ENCODE measurements at regions not wholly inside any gene's neighbourhood (a gene's known extent, or its start where the extent isn't known, plus 50 kb on each side); places are given as distances from the start of the nearest gene placed in this dataset.
A peak's percentile ranks its signal among the peaks of the same experiment; 100 is the strongest.
"Not testable (repeated sequence)": the region's sequence is repeated elsewhere in the genome, so short reads cannot be mapped to it uniquely, and the experiment has no call there.

GRCh38 chr4:60455380-60455779, 744.7 kb upstream of the ADGRL3 start:
- Mint-ChIP-seq H3K4me1 (ENCODE audit: low read depth, unreplicated experiment) (no peaks in the 10 kb centered on the region), H3K9me3 (ENCODE audit: unreplicated experiment) (no peaks in the 10 kb centered on the region), H3K27ac (ENCODE audit: unreplicated experiment) (no peak overlapping the region), H3K4me3 (ENCODE audit: unreplicated experiment) (no peak overlapping the region), H3K36me3 (ENCODE audit: unreplicated experiment) (no peaks in the 10 kb centered on the region), H3K27me3 (ENCODE audit: unreplicated experiment) (no peaks in the 10 kb centered on the region)
- DNase-seq, result no peak
- TF ChIP-seq CTCF (IDR thresholded peaks at IDR 0.05; ENCODE audit: partially characterized antibody, unreplicated experiment), result no peak

- Mint-ChIP-seq H3K27me3 (ENCODE audit: unreplicated experiment) (no peaks in the 10 kb centered on the region), H3K9me3 (ENCODE audit: unreplicated experiment) (no peaks in the 10 kb centered on the region), H3K36me3 (ENCODE audit: unreplicated experiment) (peaks cover 15% of the 10 kb centered on the region), H3K4me3 (ENCODE audit: unreplicated experiment) (no peak overlapping the region), H3K4me1 (ENCODE audit: low read depth, unreplicated experiment) (no peaks in the 10 kb centered on the region), H3K27ac (ENCODE audit: unreplicated experiment) (no peak overlapping the region)
- no peak for DNase-seq
- TF ChIP-seq CTCF (IDR thresholded peaks at IDR 0.05; ENCODE audit: partially characterized antibody, unreplicated experiment), result no peak
Measured at GRCh38 chr4:60461551-60461950, 738.6 kb upstream of the ADGRL3 start.

GRCh38 chr4:60463857-60464502, 736.1 kb upstream of the ADGRL3 start:
- H3K9me3 Mint-ChIP-seq (ENCODE audit: unreplicated experiment), result no peaks in the 10 kb centered on the region
- no peak for DNase-seq
- H3K27me3 Mint-ChIP-seq (ENCODE audit: unreplicated experiment), result no peaks in the 10 kb centered on the region
- H3K4me1 Mint-ChIP-seq (ENCODE audit: low read depth, unreplicated experiment), result no peaks in the 10 kb centered on the region
- H3K27ac Mint-ChIP-seq (ENCODE audit: unreplicated experiment), result no peak overlapping the region
- TF ChIP-seq CTCF (IDR thresholded peaks at IDR 0.05; ENCODE audit: partially characterized antibody, unreplicated experiment), result peak; percentile 28
- no peak overlapping the region for H3K4me3 Mint-ChIP-seq (ENCODE audit: unreplicated experiment)
- peaks cover 15% of the 10 kb centered on the region for H3K36me3 Mint-ChIP-seq (ENCODE audit: unreplicated experiment)

- Mint-ChIP-seq H3K27ac (ENCODE audit: unreplicated experiment) (no peak overlapping the region), H3K4me1 (ENCODE audit: low read depth, unreplicated experiment) (no peaks in the 10 kb centered on the region), H3K9me3 (ENCODE audit: unreplicated experiment) (no peaks in the 10 kb centered on the region), H3K36me3 (ENCODE audit: unreplicated experiment) (no peaks in the 10 kb centered on the region), H3K4me3 (ENCODE audit: unreplicated experiment) (no peak overlapping the region), H3K27me3 (ENCODE audit: unreplicated experiment) (no peaks in the 10 kb centered on the region)
- TF ChIP-seq CTCF (IDR thresholded peaks at IDR 0.05; ENCODE audit: partially characterized antibody, unreplicated experiment), result no peak
- no peak for DNase-seq
Measured at GRCh38 chr4:60482921-60483351, 717.2 kb upstream of the ADGRL3 start.

GRCh38 chr4:60485276-60485675, 714.9 kb upstream of the ADGRL3 start:
- Mint-ChIP-seq H3K9me3 (ENCODE audit: unreplicated experiment) (no peaks in the 10 kb centered on the region), H3K36me3 (ENCODE audit: unreplicated experiment) (no peaks in the 10 kb centered on the region), H3K27ac (ENCODE audit: unreplicated experiment) (no peak overlapping the region), H3K4me3 (ENCODE audit: unreplicated experiment) (no peak overlapping the region), H3K4me1 (ENCODE audit: low read depth, unreplicated experiment) (no peaks in the 10 kb centered on the region), H3K27me3 (ENCODE audit: unreplicated experiment) (no peaks in the 10 kb centered on the region)
- TF ChIP-seq CTCF (IDR thresholded peaks at IDR 0.05; ENCODE audit: partially characterized antibody, unreplicated experiment), result no peak
- DNase-seq, result no peak

- not testable (repeated sequence) for H3K4me1 Mint-ChIP-seq (ENCODE audit: low read depth, unreplicated experiment); H3K27me3 Mint-ChIP-seq (ENCODE audit: unreplicated experiment); H3K27ac Mint-ChIP-seq (ENCODE audit: unreplicated experiment); DNase-seq; H3K36me3 Mint-ChIP-seq (ENCODE audit: unreplicated experiment); H3K9me3 Mint-ChIP-seq (ENCODE audit: unreplicated experiment); H3K4me3 Mint-ChIP-seq (ENCODE audit: unreplicated experiment)
Measured at GRCh38 chr4:60487118-60487761, 712.9 kb upstream of the ADGRL3 start.
